Esophagus squamous epithelium (tissue), 4 donors: ENCODE measurements at regions not wholly inside any gene's neighbourhood (a gene's known extent, or its start where the extent isn't known, plus 50 kb on each side); places are given as distances from the start of the nearest gene placed in this dataset.

Experiments
- CTCF ChIP-seq, 6 experiments: fragments of 450-650 bp in 4 of 6; fragments of 200-600 bp in 2 of 6; sonication (generic) in 2 of 6; IDR thresholded peaks; one replicate each; pipeline ENCODE4 v1.5.1; 2016 to 2019; ENCODE audit warnings: antibody characterized with exemption in 6 of 6, mild to moderate bottlenecking in 4 of 6, moderate library complexity in 4 of 6
- POLR2A ChIP-seq, 4 donors: fragments of 450-650 bp; IDR thresholded peaks; one replicate each; pipeline ENCODE4 v1.6.1; 2017; ENCODE audit warnings: antibody characterized with exemption in 4 of 4, mild to moderate bottlenecking in 4 of 4, moderate library complexity in 3 of 4

GRCh38 chr17:20781260-20781659, 201.7 kb downstream of the CDRT15L2 start:
- TF ChIP-seq POLR2A (IDR thresholded peaks at IDR 0.05), result no peak
- no peak for TF ChIP-seq CTCF (IDR thresholded peaks at IDR 0.05)
